Nephron progenitor cell (in vitro differentiated cells): ENCODE measurements at regions not wholly inside any gene's neighbourhood (a gene's known extent, or its start where the extent isn't known, plus 50 kb on each side); places are given as distances from the start of the nearest gene placed in this dataset.

Source experiments
- DNase-seq: peaks from one replicate; pipeline ENCODE4 v3.0.0; 2021
- H3K27ac Mint-ChIP-seq: 2 replicates; pipeline ENCODE4 v1.8.0; 2021; ENCODE audit warnings: mild to moderate bottlenecking, moderate library complexity, mixed read lengths
- H3K27me3 Mint-ChIP-seq: 2 replicates; pipeline ENCODE4 v1.8.0; 2021; ENCODE audit warnings: mild to moderate bottlenecking, low read depth, mixed read lengths; ENCODE audit not compliant: poor library complexity
- H3K36me3 Mint-ChIP-seq: 2 replicates; pipeline ENCODE4 v1.8.0; 2021; ENCODE audit warnings: low read depth, mixed read lengths
- H3K4me1 Mint-ChIP-seq: 2 replicates; pipeline ENCODE4 v1.8.0; 2021; ENCODE audit warnings: mixed read lengths
- H3K4me3 Mint-ChIP-seq: 2 replicates; pipeline ENCODE4 v1.8.0; 2021; ENCODE audit warnings: mild to moderate bottlenecking, moderate library complexity, mixed read lengths
- H3K9me3 Mint-ChIP-seq: 2 replicates; pipeline ENCODE4 v1.8.0; 2021; ENCODE audit warnings: mild to moderate bottlenecking, moderate library complexity, mixed read lengths
- TF ChIP-seq, protein P1 (sequence below): fragments of 200-600 bp; sonication (generic); IDR thresholded peaks from 2 replicates; pipeline ENCODE4 v1.5.0; 2021; ENCODE audit warnings: antibody characterized with exemption

DNA sequence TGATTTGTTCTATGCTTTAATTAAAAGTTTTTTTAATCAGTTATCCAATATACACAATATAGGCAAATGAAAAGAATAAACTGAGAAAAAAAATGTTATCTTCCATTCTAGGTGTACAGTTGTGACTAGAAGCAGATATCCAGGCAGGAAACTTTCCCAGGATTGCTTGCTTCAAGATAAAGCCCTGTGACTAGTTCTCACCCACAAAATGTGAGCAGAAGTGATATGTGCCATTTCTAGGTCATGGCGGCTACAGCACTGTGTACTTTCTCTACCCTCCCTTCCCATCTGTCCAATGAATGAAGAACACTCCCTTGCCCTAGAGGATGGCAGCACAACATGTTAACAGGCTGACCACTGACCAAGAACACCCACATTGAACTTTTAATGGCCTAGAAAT, 110.5 kb upstream of the STT3B start:
- TF ChIP-seq, protein P1, sequence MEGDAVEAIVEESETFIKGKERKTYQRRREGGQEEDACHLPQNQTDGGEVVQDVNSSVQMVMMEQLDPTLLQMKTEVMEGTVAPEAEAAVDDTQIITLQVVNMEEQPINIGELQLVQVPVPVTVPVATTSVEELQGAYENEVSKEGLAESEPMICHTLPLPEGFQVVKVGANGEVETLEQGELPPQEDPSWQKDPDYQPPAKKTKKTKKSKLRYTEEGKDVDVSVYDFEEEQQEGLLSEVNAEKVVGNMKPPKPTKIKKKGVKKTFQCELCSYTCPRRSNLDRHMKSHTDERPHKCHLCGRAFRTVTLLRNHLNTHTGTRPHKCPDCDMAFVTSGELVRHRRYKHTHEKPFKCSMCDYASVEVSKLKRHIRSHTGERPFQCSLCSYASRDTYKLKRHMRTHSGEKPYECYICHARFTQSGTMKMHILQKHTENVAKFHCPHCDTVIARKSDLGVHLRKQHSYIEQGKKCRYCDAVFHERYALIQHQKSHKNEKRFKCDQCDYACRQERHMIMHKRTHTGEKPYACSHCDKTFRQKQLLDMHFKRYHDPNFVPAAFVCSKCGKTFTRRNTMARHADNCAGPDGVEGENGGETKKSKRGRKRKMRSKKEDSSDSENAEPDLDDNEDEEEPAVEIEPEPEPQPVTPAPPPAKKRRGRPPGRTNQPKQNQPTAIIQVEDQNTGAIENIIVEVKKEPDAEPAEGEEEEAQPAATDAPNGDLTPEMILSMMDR = no peak
- Mint-ChIP-seq H3K9me3 (peaks cover 17% of the 10 kb centered on the region), H3K27me3 (peaks cover 21% of the 10 kb centered on the region), H3K4me1 (peaks cover 20% of the 10 kb centered on the region), H3K36me3 (peaks cover 5% of the 10 kb centered on the region), H3K27ac (peak overlapping the region; percentile 4), H3K4me3 (no peak overlapping the region)
- DNase-seq = no peak

DNA sequence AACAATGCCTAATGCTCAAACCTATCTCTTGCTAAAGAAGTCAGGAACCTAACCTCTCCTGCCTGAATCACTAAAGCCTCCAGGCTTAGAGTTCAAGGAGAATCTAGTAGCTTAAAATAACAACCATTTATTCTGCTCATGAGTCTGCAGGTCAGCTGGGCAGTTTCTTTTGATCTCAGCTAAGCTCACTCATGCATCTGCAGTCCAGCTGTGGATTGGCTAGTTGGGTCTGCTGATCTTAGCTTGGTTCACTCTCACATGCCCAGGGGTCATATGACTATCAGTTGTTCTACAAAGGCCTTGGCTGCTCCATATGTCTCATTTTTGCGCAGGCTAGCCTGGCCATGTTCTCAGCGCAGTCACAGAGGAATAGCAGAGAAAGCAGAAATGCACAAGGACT, 109.2 kb upstream of the STT3B start:
- peak; percentile 14 for DNase-seq
- TF ChIP-seq, protein P1 = no peak
- Mint-ChIP-seq H3K4me1 (peaks cover 20% of the 10 kb centered on the region), H3K9me3 (peaks cover 28% of the 10 kb centered on the region), H3K36me3 (peaks cover 5% of the 10 kb centered on the region), H3K4me3 (no peak overlapping the region), H3K27me3 (peaks cover 21% of the 10 kb centered on the region), H3K27ac (no peak overlapping the region)

DNA sequence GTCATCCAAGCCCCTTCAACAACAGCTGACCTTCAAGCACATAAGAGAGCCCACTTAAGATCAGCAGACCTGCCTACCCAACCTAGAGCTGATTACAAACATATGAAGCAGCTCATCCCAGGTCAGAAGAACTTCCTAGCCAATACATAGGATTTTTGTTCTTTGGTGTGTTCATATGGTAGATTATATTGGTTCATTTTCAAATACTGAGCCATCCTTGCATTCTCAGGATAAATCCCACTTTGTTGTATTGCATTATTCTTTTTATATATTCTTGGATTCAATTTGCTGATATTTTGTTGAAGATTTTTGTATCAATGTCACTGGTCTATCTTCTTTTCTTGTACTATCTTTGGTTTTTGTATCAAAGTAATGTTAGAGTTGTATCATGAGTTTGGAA, 107.3 kb upstream of the STT3B start:
- Mint-ChIP-seq H3K27ac (no peak overlapping the region), H3K4me1 (peaks cover 20% of the 10 kb centered on the region), H3K4me3 (no peak overlapping the region), H3K36me3 (peaks cover 14% of the 10 kb centered on the region), H3K9me3 (peaks cover 39% of the 10 kb centered on the region), H3K27me3 (peaks cover 14% of the 10 kb centered on the region)
- TF ChIP-seq, protein P1 = no peak
- no peak for DNase-seq

DNA sequence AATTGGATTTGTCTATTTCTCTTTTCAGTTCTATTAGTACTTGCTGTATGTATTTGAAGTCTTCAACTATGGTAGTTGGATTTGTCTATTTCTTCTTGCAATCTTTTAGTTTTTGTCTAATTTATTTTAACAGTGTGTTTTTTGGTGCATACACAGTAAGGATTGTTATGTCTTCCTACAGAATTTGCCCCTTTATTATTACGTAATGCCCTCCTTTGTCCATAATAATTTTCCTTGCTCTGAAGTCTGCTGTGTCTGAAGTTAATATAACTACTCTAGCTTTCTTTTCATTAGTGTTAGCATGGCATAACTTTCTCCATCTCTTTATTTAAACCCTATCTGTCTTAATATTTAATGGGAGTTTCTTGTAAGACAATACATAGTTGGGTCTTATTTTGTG, 105.1 kb upstream of the STT3B start:
- Mint-ChIP-seq H3K4me3 (no peak overlapping the region), H3K27ac (no peak overlapping the region)
- TF ChIP-seq, protein P1 = no peak

DNA sequence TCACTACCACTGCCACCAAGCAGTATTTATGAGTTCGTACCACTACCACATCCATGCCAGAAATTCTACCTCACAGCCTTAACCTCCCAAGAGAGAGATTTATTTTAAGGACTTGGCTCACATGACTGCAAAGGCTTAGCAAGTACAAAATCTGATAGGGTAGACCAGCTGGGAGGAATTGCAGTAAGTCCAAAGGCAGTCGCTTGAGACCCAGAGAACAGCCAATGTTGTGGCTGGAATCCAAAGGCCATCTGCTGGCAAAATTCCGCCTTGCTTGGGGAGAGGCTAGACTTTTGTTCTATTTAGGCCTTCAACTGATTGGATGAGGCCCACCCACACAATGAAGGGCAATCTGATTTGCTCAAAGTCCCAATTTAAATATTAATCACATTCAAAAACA, 101.4 kb upstream of the STT3B start:
- H3K4me1 Mint-ChIP-seq = peaks cover 7% of the 10 kb centered on the region
- peaks cover 3% of the 10 kb centered on the region for H3K27me3 Mint-ChIP-seq
- TF ChIP-seq, protein P1 = no peak
- H3K9me3 Mint-ChIP-seq = peaks cover 48% of the 10 kb centered on the region
- DNase-seq = no peak
- no peak overlapping the region for H3K27ac Mint-ChIP-seq
- no peak overlapping the region for H3K4me3 Mint-ChIP-seq
- peaks cover 12% of the 10 kb centered on the region for H3K36me3 Mint-ChIP-seq

More for the DNA sequence above, 105.1 kb upstream of the STT3B start:
- H3K27me3 Mint-ChIP-seq = peaks cover 9% of the 10 kb centered on the region
- DNase-seq = no peak
- peaks cover 14% of the 10 kb centered on the region for H3K36me3 Mint-ChIP-seq
- peaks cover 15% of the 10 kb centered on the region for H3K4me1 Mint-ChIP-seq
- H3K9me3 Mint-ChIP-seq = peaks cover 43% of the 10 kb centered on the region

DNA sequence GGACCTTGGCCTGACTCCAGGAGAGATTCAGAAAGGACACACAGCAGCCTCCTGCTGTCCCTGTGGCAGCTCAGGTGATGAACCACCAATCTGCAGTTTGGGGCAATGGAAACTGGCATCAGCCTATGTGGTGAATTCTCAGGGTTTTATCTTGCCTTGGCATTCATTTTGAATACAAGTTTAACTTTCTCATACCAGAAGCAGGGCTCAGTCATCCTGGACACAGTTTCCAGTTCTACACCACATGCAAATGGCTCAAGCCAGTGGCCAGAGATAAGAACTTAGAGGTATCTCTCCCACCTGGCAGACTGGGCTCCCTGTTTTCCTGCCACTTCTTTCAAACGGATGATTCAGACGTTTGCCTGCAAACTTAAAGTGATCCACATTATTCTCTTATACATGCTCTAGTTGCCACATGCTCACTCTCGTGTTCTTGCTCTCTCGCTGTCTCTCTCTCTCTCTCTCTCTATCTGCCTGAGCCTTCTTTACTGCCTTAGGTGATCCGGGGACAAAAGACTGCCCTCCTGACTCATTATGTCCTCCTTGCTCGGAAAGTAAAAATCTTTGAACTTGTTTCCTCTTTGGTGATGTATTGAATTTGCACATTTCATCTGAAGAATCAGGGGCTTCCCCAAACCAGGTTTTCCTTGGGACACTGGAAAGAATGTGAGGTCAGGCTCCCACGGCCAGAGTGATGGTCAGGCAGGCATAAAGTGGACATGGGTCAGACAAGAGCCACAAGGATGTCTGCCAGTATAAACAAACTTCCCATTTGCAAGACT, 99.6 kb upstream of the STT3B start:
- no peak for DNase-seq
- Mint-ChIP-seq H3K27me3 (peaks cover 3% of the 10 kb centered on the region), H3K4me1 (peaks cover 7% of the 10 kb centered on the region), H3K9me3 (peaks cover 53% of the 10 kb centered on the region), H3K36me3 (peaks cover 19% of the 10 kb centered on the region), H3K4me3 (no peak overlapping the region), H3K27ac (peak overlapping the region; percentile 41)
- TF ChIP-seq, protein P1 = no peak
